GM23338 (cell line): ENCODE measurements at regions not wholly inside any gene's neighbourhood (a gene's known extent, or its start where the extent isn't known, plus 50 kb on each side); places are given as distances from the start of the nearest gene placed in this dataset.

Source experiments
- ATAC-seq: fragments of 200-7000 bp; cut with Tn5 transposase; 3 replicates; pipeline ENCODE4 v1.9.1; 2020
- DNase-seq: peaks from one replicate; pipeline ENCODE4 v3.0.0-alpha.2; 2015; ENCODE audit warnings: low spot score
- H2AFZ ChIP-seq: fragments of 200-600 bp; sonication (generic); 2 replicates; pipeline ENCODE4 v1.8.0; 2016; ENCODE audit warnings: antibody characterized with exemption, mild to moderate bottlenecking, moderate library complexity
- H3F3A ChIP-seq: fragments of 200-600 bp; sonication (generic); replicated peaks from 2 replicates; pipeline ENCODE4 v1.8.0; 2017; ENCODE audit warnings: antibody characterized with exemption, mixed run types, low read depth
- H3K27ac ChIP-seq: fragments of 200-600 bp; sonication (generic); 2 replicates; pipeline ENCODE4 v1.6.1; 2016; ENCODE audit warnings: low read depth
- H3K27me3 ChIP-seq: fragments of 200-600 bp; sonication (generic); 2 replicates; pipeline ENCODE4 v1.8.0; 2016; ENCODE audit warnings: mild to moderate bottlenecking, mixed run types, moderate library complexity; ENCODE audit not compliant: insufficient read depth
- H3K36me3 ChIP-seq: fragments of 200-600 bp; sonication (generic); 2 replicates; pipeline ENCODE4 v1.8.0; 2016; ENCODE audit warnings: mild to moderate bottlenecking; ENCODE audit not compliant: insufficient read depth
- H3K4me1 ChIP-seq: fragments of 200-600 bp; sonication (generic); 2 replicates; pipeline ENCODE4 v1.8.0; 2016; ENCODE audit warnings: mild to moderate bottlenecking, moderate library complexity; ENCODE audit not compliant: insufficient read depth
- H3K4me2 ChIP-seq: fragments of 200-600 bp; sonication (generic); 2 replicates; pipeline ENCODE4 v1.7.1; 2017; ENCODE audit warnings: mixed run types
- H3K4me3 ChIP-seq: fragments of 200-600 bp; sonication (generic); 2 replicates; pipeline ENCODE4 v1.6.1; 2016; ENCODE audit warnings: mixed run types
- H3K79me2 ChIP-seq: fragments of 200-600 bp; sonication (generic); replicated peaks from 2 replicates; pipeline ENCODE4 v1.8.0; 2017; ENCODE audit warnings: mild to moderate bottlenecking; ENCODE audit not compliant: insufficient read depth
- H3K9me2 ChIP-seq: fragments of 200-600 bp; sonication (generic); 2 replicates; pipeline ENCODE4 v1.8.0; 2017; ENCODE audit not compliant: insufficient read depth
- H4K20me1 ChIP-seq: fragments of 200-600 bp; sonication (generic); replicated peaks from 2 replicates; pipeline ENCODE4 v1.8.0; 2017; ENCODE audit warnings: mild to moderate bottlenecking; ENCODE audit not compliant: insufficient read depth
- H3K27ac Mint-ChIP-seq: 2 replicates; pipeline ENCODE4 v1.8.0; 2020; ENCODE audit warnings: inconsistent platforms, mild to moderate bottlenecking, moderate library complexity, mixed read lengths
- H3K27me3 Mint-ChIP-seq: 3 replicates; pipeline ENCODE4 v1.8.0; 2022; ENCODE audit warnings: low read depth, mild to moderate bottlenecking, moderate library complexity, mixed read lengths, inconsistent platforms; ENCODE audit not compliant: insufficient read depth, poor library complexity
- H3K36me3 Mint-ChIP-seq: 3 replicates; pipeline ENCODE4 v1.8.0; 2021; ENCODE audit warnings: low read depth, mild to moderate bottlenecking, inconsistent platforms, moderate library complexity, mixed read lengths
- H3K4me1 Mint-ChIP-seq: 3 replicates; pipeline ENCODE4 v1.8.0; 2020; ENCODE audit warnings: mild to moderate bottlenecking, inconsistent platforms, mixed read lengths
- H3K4me3 Mint-ChIP-seq: 3 replicates; pipeline ENCODE4 v1.8.0; 2021; ENCODE audit warnings: moderate library complexity, mild to moderate bottlenecking, inconsistent platforms, mixed read lengths
- H3K9me3 Mint-ChIP-seq: 3 replicates; pipeline ENCODE4 v1.8.0; 2020; ENCODE audit warnings: moderate library complexity, mild to moderate bottlenecking, inconsistent platforms, mixed read lengths
- CREB1 ChIP-seq: fragments of 250-450 bp; sonication (Bioruptor Pico); IDR thresholded peaks from 2 replicates; pipeline ENCODE4 v1.5.0; 2020; ENCODE audit warnings: low read depth, mild to moderate bottlenecking, moderate library complexity
- ETS1 ChIP-seq: IDR thresholded peaks from 2 replicates; pipeline ENCODE4 v1.6.1; 2016; ENCODE audit warnings: antibody characterized with exemption
- EZH2 ChIP-seq: fragments of 200-600 bp; sonication (generic); IDR thresholded peaks from one replicate; pipeline ENCODE4 v1.8.0; 2017; ENCODE audit warnings: antibody characterized with exemption, mild to moderate bottlenecking, low read depth; ENCODE audit not compliant: unreplicated experiment
- EZH2phosphoT487 ChIP-seq: fragments of 200-600 bp; sonication (generic); IDR thresholded peaks from one replicate; pipeline ENCODE4 v1.8.1; 2018; ENCODE audit warnings: antibody characterized with exemption; ENCODE audit not compliant: unreplicated experiment
- JUNB ChIP-seq: IDR thresholded peaks from one replicate; pipeline ENCODE4 v1.6.1; 2016; ENCODE audit warnings: antibody characterized with exemption; ENCODE audit not compliant: unreplicated experiment
- NANOG ChIP-seq: IDR thresholded peaks from 2 replicates; pipeline ENCODE4 v1.6.1; 2016; ENCODE audit warnings: antibody characterized with exemption, borderline replicate concordance
- POLR2AphosphoS5 ChIP-seq: IDR thresholded peaks from 2 replicates; pipeline ENCODE4 v1.6.1; 2016; ENCODE audit warnings: antibody characterized with exemption, low read depth
- STAT1 ChIP-seq: IDR thresholded peaks from one replicate; pipeline ENCODE4 v1.6.1; 2016; ENCODE audit warnings: antibody characterized with exemption; ENCODE audit not compliant: unreplicated experiment
- ZNF114 ChIP-seq: fragments of 250-450 bp; sonication (Bioruptor Pico); IDR thresholded peaks from 2 replicates; pipeline ENCODE4 v1.5.0; 2020; ENCODE audit warnings: mild to moderate bottlenecking, moderate library complexity
- ZNF331 ChIP-seq: fragments of 250-450 bp; sonication (Bioruptor Pico); IDR thresholded peaks from 2 replicates; pipeline ENCODE4 v1.5.0; 2020; ENCODE audit warnings: low read depth, mild to moderate bottlenecking, moderate library complexity
- ZNF462 ChIP-seq: fragments of 250-450 bp; sonication (Bioruptor Pico); IDR thresholded peaks from 2 replicates; pipeline ENCODE4 v1.5.0; 2020; ENCODE audit warnings: mild to moderate bottlenecking, moderate library complexity
- TF ChIP-seq, protein P1 (sequence below), 2 experiments: fragments of 200-600 bp in 1 of 2; sonication (generic) in 1 of 2; conservative IDR thresholded peaks; 2 replicates each; pipeline versions ENCODE4 v1.5.1 to v1.6.1; 2016 to 2017; ENCODE audit warnings: antibody characterized with exemption in 2 of 2, low read depth in 2 of 2, mild to moderate bottlenecking in 2 of 2, moderate library complexity in 1 of 2

GRCh38 chr4:124278477-124278876 lies 434.1 kb downstream of the ANKRD50 start:
- Histone ChIP-seq H3K9me2 (no peaks in the 10 kb centered on the region; the same call in 1 of the 2 replicates), H3K4me3 (no peak overlapping the region), H3K4me1 (no peaks in the 10 kb centered on the region), H3K36me3 (no peaks in the 10 kb centered on the region), H3F3A (no peaks in the 10 kb centered on the region), H3K27ac (no peak overlapping the region), H2AFZ (no peak overlapping the region), H3K4me2 (no peak overlapping the region), H3K79me2 (no peaks in the 10 kb centered on the region), H3K27me3 (no peaks in the 10 kb centered on the region), H4K20me1 (no peaks in the 10 kb centered on the region)
- TF ChIP-seq CREB1 (CRISPR knock-in tag) = no peak
- Mint-ChIP-seq H3K4me3 (no peak overlapping the region), H3K27ac (no peak overlapping the region), H3K36me3 (no peaks in the 10 kb centered on the region), H3K4me1 (no peaks in the 10 kb centered on the region), H3K9me3 (no peaks in the 10 kb centered on the region), H3K27me3 (no peaks in the 10 kb centered on the region)
- no peak for ATAC-seq
- DNase-seq = no peak

- no peak overlapping the region for H2AFZ ChIP-seq
- no peak overlapping the region for H3K4me2 ChIP-seq
- no peaks in the 10 kb centered on the region for H3K4me1 ChIP-seq
- Mint-ChIP-seq H3K27ac (no peak overlapping the region), H3K36me3 (no peaks in the 10 kb centered on the region), H3K27me3 (no peaks in the 10 kb centered on the region), H3K4me1 (no peaks in the 10 kb centered on the region), H3K4me3 (no peak overlapping the region), H3K9me3 (no peaks in the 10 kb centered on the region; the same call in 2 of the 3 replicates)
- ATAC-seq (no peak), DNase-seq (no peak)
- no peaks in the 10 kb centered on the region for H4K20me1 ChIP-seq
- no peak overlapping the region for H3K27ac ChIP-seq
- TF ChIP-seq ETS1 (no peak), NANOG (no peak), JUNB (no peak), STAT1 (no peak), ZNF114 (no peak), EZH2phosphoT487 (no peak), EZH2 (no peak), POLR2AphosphoS5 (no peak), ZNF462 (CRISPR knock-in tag) (no peak), ZNF331 (CRISPR knock-in tag) (no peak)
- TF ChIP-seq, protein P1, sequence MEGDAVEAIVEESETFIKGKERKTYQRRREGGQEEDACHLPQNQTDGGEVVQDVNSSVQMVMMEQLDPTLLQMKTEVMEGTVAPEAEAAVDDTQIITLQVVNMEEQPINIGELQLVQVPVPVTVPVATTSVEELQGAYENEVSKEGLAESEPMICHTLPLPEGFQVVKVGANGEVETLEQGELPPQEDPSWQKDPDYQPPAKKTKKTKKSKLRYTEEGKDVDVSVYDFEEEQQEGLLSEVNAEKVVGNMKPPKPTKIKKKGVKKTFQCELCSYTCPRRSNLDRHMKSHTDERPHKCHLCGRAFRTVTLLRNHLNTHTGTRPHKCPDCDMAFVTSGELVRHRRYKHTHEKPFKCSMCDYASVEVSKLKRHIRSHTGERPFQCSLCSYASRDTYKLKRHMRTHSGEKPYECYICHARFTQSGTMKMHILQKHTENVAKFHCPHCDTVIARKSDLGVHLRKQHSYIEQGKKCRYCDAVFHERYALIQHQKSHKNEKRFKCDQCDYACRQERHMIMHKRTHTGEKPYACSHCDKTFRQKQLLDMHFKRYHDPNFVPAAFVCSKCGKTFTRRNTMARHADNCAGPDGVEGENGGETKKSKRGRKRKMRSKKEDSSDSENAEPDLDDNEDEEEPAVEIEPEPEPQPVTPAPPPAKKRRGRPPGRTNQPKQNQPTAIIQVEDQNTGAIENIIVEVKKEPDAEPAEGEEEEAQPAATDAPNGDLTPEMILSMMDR (conservative IDR thresholded peaks at IDR 0.05; ENCODE audit: low read depth in 2 of 2) = no peak
- H3F3A ChIP-seq = no peaks in the 10 kb centered on the region
- H3K9me2 ChIP-seq = no peaks in the 10 kb centered on the region
- H3K36me3 ChIP-seq = no peaks in the 10 kb centered on the region
- no peak overlapping the region for H3K4me3 ChIP-seq
- no peaks in the 10 kb centered on the region for H3K27me3 ChIP-seq
- H3K79me2 ChIP-seq = no peaks in the 10 kb centered on the region
These were observed 432.8 kb downstream of the ANKRD50 start for GRCh38 chr4:124279741-124280140.
